ENCODE measurements at regions not wholly inside any gene's neighbourhood (a gene's known extent, or its start where the extent isn't known, plus 50 kb on each side); places are given as distances from the start of the nearest gene placed in this dataset.

DNA sequence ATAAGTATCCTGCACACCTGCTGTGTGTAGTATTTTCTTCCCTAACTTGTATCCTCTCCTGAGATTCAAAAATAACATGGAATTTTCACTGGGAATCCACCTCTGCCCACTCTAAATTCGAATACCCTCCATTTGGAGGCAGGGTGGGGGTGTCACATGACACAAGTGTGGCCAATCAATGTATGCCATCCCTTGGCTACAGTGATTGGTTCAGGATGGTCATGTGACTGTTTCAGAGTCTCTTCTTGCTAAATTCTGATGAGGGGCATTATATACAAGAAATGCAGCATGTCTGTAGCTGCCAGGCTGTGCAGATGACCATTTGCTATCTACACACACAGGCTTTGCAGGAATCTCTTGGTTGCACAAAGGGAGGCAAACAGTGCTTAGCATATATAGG lies 86.8 kb upstream of the TMEM132C start:
- no peak for DNase-seq

DNA sequence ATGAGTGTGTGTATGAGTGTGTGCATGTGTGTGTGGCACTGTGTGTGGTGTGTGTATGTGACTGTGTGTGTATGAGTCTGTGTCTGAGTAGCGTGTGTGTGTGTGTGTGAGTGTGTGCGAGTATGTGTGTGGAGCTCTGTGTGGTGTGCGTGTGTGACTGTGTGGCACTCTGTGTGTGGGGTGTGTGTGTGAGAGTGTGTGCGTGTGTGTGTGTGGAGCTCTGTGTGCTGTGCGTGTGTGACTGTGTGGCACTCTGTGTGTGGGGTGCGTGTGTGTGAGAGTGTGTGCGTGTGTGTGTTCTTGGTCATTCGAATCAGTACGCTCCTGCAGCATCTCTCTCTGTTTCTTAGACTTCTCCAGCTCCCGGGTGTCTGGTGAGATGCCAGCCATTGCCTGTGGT lies 76.9 kb upstream of the TMEM132C start:
- no peak for DNase-seq

DNA sequence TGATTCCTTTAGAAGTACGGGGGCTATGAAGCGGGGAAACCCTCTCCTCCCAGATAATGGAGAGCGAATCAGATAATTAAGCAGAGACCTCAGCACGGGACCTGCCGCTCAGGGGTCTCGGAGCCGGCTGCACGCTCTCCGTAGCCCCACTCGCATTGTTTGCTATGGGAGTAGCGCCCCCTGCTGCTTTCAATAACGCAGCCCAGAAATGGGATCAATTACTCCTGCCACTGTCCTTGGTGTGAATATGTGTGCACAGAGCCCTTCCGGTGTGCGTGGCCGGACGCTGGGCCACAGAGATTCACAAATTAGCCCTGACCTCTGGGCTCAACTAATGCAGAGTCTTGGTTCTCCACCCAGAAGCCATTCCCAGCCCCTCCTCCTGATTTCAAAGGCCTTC lies 76.4 kb upstream of the TMEM132C start:
- no peak for DNase-seq

DNA sequence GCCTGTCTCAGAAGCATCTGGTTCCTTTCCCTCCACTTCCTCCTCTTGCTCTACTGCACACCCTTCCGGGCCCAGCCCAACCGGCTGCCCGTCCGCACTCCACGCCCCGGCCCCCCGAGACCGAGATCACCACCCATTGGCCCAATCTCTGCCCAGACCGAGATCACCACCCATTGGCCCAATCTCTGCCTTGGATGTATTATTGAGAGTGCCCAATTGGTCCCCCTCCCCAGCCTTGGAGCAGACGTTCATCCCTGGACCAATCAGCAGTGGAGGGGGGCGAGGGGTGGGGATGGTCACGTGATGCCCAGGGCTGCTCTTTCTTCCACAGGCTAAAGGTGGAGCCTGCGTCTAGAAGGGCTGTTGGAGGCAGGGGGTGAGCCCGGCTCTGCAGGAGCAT lies 75.6 kb upstream of the TMEM132C start:
- no peak for DNase-seq

DNA sequence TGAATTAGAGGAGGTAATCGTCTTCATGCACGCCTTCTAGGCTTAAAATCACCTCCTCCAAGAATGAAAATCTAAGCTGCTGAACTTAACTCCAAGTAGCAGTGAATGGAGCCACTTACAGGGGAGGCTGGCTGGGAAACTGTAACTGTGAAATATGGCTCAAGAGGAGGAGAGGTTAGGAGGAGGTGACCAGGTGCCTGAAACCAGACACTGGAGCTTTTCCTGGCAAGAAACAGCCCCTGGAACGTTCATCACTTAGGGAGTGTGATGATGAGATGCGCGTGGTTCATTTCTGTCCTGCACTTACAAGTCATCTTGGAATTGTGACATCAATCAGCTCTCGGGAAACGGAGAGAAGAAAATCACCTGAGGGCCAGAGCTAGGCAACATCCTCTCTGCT lies 62.3 kb upstream of the TMEM132C start:
- DNase-seq, result no peak

DNA sequence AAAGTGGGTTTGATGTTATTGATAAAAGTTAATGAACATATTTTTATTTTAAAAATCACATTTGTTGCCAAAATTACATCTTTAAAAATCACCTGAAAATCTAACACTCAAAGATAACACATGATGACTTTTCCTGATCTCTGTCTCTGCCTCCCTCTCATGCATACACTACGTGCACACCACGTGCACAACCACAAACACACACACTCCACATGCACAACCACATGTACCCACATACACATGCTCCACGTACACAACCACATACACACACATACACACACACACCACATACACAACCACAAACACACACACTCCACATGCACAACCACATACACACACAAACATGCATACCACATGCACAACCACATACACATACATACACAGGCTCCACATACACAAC lies 61.8 kb upstream of the TMEM132C start:
- no peak for DNase-seq

DNA sequence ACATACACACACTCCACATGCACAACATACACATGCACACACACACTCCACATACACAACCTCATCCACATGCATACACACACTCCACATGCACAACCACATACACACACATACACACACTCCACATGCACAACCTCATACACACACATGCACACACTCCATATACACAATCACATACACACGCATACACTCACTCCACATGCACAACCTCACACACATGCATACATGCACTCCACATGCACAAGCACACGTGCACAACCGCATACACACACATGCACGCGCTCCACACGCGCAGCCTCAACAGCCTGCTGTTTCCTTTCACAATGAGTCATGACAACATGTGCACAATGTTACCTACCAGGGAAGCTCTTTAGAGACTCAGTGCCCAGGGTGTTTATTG lies 61.2 kb upstream of the TMEM132C start:
- DNase-seq, result no peak
